Ectodermal cell (in vitro differentiated cells): ENCODE measurements at regions not wholly inside any gene's neighbourhood (a gene's known extent, or its start where the extent isn't known, plus 50 kb on each side); places are given as distances from the start of the nearest gene placed in this dataset.
"Not testable (repeated sequence)": the region's sequence is repeated elsewhere in the genome, so short reads cannot be mapped to it uniquely, and the experiment has no call there.

Experiments used
- H3K27ac ChIP-seq: 2 replicates; pipeline ENCODE4 v1.7.0; 2013; ENCODE audit warnings: mild to moderate bottlenecking, low read depth, low read length; ENCODE audit not compliant: insufficient read depth, poor library complexity, severe bottlenecking
- H3K27me3 ChIP-seq: 2 replicates; pipeline ENCODE4 v1.7.0; 2013; ENCODE audit warnings: mild to moderate bottlenecking, low read length; ENCODE audit not compliant: insufficient read depth, control insufficient read depth, poor library complexity, severe bottlenecking
- H3K36me3 ChIP-seq: one replicate; pipeline ENCODE4 v1.7.0; 2013; ENCODE audit warnings: low read length; ENCODE audit not compliant: control insufficient read depth, insufficient read depth
- H3K4me1 ChIP-seq: one replicate; pipeline ENCODE4 v1.7.0; 2013; ENCODE audit warnings: low read length; ENCODE audit not compliant: control insufficient read depth, insufficient read depth
- H3K4me3 ChIP-seq: 2 replicates; pipeline ENCODE4 v1.7.0; 2013; ENCODE audit warnings: low read depth, low read length, control low read depth; ENCODE audit not compliant: insufficient read depth
- H3K9me3 ChIP-seq: 2 replicates; pipeline ENCODE4 v1.7.0; 2013; ENCODE audit warnings: mild to moderate bottlenecking, low read length, moderate library complexity; ENCODE audit not compliant: control insufficient read depth
- WGBS, 2 experiments: methylation state at CpG; one replicate each; pipeline ENCODE4 v1.1.7; 2013; ENCODE audit warnings: missing lambda C conversion rate in 2 of 2; 5-methylcytosine and 5-hydroxymethylcytosine counted together

DNA sequence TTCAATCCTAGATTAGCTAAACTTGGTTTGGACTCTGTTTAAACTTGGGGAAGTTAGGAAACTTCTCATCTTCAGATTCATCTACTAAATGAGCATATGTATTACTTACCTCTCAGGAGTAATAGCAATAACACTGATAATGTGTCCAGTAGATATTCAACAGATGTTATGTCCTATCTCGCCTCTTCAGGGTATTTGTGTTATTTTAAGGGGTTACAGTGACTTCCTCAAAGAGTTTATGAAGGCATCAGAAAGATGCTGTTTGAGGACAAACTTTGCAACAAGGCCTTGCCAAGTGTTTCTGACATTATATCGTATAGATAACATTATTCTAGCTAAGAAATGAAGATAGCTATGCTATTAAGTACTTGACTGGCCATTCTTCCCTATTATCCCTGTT lies 522.3 kb downstream of the IGSF11 start:
- Histone ChIP-seq H3K4me3 (no peak overlapping the region), H3K4me1 (no peaks in the 10 kb centered on the region), H3K36me3 (no peaks in the 10 kb centered on the region), H3K27ac (no peak overlapping the region), H3K27me3 (no peaks in the 10 kb centered on the region), H3K9me3 (no peaks in the 10 kb centered on the region)
- WGBS, 2 experiments = 95 to 100% methylated on average over 1 to 2 of the region's 2 CpGs

DNA sequence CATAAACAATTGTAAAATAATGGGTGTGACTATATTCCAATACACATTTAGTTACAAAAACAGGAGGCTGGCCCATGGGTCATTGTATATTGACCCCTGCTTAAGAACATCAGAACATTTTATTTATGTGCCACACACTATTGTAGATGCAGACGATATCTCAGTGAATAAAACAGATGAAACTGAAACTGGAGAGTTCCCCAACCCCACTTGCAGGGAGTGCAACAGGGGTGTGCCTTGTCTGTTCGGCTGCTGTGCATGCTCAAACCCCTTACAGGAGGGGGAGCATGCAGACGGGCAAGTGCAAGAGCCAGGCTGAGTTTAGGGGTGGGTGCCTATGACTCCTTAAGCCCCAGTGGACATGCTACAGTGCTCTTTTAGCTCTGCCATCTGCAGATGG lies 509.6 kb downstream of the IGSF11 start:
- no peaks in the 10 kb centered on the region for H3K27me3 ChIP-seq
- WGBS, 2 experiments = 61 to 63% methylated on average over 3 of the region's 3 CpGs

DNA sequence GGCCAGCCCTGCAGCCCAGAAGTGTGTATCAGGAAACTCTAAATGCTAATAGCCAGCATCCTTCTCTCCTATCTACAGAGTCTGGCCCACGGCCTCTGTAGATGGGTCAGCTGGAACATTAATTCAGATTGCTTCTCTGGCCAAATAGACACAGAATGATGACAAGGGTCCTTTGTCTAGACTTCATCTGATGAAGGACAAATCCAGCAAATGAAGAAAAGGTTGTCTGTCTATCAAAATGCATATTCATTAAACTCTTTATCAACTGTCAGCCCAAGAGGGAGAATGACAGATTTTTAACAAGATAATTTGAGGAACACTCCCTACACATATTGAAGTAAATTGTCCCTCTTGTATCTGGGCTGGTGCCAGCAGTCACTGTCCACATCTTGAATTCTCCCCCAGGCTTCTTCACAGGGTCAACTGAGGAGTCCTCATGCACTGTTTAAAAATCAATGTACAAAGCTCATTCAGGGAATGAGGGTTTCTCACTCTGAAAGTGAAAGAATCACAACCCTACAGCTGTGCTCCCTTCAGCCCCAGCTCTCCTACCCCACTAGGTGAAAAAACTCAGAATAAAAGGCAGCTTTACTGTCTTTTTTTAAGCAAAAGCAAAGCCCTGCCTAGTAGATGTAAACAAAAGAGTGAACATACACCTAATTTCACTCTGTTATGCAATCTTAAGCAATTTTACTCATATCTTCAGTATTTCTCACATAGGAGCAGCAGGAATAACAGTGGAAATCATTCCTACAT lies 507.7 kb downstream of the IGSF11 start:
- H3K27ac ChIP-seq = no peak overlapping the region
- WGBS, 2 experiments = 93 to 100% methylated on average over 1 of the region's 1 CpG
- no peak overlapping the region for H3K4me3 ChIP-seq
- H3K27me3 ChIP-seq = no peaks in the 10 kb centered on the region
- no peaks in the 10 kb centered on the region for H3K9me3 ChIP-seq
- H3K36me3 ChIP-seq = no peaks in the 10 kb centered on the region
- H3K4me1 ChIP-seq = no peaks in the 10 kb centered on the region

More for the DNA sequence above, 509.6 kb downstream of the IGSF11 start:
- Histone ChIP-seq H3K9me3 (no peaks in the 10 kb centered on the region), H3K27ac (no peak overlapping the region), H3K4me3 (no peak overlapping the region), H3K36me3 (no peaks in the 10 kb centered on the region), H3K4me1 (no peaks in the 10 kb centered on the region)

DNA sequence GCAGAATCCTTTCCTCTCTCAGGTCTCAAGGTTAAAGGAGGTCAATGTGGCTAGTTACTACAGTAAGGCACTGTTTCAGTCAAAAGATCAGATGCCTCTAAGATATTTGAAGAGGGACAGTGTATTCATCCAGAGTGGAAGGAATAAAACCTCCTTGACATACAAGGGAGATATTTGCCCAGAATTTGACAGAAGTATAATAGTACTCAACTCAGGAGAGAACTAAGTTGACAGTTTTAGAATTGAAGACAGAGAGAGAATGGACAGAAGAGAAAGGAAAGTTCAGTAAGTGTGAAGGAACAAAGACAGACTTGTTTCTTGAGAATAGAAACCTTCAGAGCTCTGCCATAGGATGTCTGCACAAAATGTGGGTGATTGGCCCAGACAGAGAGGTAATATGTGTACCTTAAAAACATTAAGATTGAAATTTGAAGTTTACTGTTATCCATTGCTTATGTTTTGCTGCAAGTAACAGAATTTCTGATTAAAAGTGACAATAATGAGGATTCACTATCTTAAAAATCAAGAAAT lies 507.1 kb downstream of the IGSF11 start:
- Histone ChIP-seq H3K4me3 (no peak overlapping the region), H3K4me1 (no peaks in the 10 kb centered on the region), H3K36me3 (no peaks in the 10 kb centered on the region), H3K27ac (no peak overlapping the region), H3K9me3 (no peaks in the 10 kb centered on the region), H3K27me3 (no peaks in the 10 kb centered on the region)

DNA sequence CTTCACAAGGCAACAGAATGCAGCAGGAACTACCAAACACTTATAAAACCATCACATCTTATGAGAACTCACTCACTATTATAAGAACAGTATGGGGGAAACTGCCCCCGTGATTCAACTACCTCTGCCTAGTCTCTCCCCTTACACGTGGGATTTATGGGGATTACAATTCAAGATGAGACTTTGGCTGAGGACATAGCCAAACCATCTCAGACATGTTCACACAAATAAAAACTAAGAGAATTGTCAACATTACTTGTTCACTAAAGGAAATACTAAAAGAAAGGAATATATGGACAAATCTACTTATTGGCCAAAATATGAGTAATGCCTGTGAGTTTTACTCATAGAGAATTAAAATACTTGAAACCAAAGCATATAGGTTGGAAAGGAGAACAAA lies 505.1 kb downstream of the IGSF11 start:
- Histone ChIP-seq H3K36me3 (no peaks in the 10 kb centered on the region), H3K27me3 (no peaks in the 10 kb centered on the region), H3K4me1 (no peaks in the 10 kb centered on the region), H3K9me3 (no peaks in the 10 kb centered on the region), H3K4me3 (no peak overlapping the region), H3K27ac (no peak overlapping the region)
- WGBS, 2 experiments = 82 to 94% methylated on average over 2 of the region's 2 CpGs

DNA sequence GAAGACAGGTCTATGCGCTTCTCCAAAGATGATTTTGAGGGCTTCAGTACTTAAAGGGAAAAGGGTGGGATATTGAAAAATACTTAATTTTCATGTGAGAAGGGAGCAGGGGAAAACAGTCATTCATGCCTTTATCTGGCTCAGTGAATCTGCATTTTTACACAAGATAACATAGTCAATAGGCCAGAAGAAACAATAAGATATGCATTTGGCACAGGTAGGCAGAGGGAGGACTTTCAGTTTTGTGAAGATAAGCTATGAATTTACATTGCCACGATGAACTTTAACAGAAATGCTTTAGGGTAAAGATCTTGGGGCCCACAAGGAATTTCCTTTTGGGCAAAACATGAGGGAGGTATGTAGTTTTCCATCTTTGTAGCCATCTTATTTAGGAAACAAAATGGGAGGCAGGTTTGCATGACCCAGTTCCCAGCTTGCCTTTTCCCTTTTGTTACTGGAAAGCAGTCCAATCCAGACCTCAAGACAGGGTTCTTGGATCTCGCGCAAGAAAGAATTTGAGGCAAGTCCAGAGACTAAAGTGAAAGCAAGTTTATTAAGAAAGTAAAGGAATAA lies 504.2 kb downstream of the IGSF11 start:
- Histone ChIP-seq H3K4me1 (no peaks in the 10 kb centered on the region), H3K36me3 (no peaks in the 10 kb centered on the region), H3K4me3 (no peak overlapping the region), H3K27ac (no peak overlapping the region), H3K9me3 (no peaks in the 10 kb centered on the region), H3K27me3 (no peaks in the 10 kb centered on the region)
- WGBS, 2 experiments = 96 to 97% methylated on average over 4 of the region's 4 CpGs

DNA sequence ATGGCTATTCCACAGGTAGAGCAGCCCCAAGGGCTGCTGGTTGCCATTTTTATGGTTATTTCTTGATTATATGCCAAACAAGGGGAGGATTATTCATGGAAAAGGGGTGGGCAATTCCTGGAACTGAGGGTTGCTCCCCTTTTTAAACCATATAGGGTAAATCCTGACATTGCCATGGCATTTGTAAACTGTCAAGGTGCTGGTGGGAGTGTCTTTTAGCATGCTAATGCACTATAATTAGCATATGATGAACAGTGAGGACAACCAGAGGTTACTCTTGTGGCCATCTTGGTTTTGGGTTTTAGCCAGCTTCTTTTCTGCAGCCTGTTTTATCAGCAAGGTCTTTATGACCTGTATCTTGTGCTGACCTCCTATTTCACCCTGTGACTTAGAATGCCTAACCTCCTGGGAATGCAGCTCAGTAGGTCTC lies 503.7 kb downstream of the IGSF11 start:
- not testable (repeated sequence) for H3K4me3 ChIP-seq, H3K4me1 ChIP-seq, H3K27me3 ChIP-seq, H3K27ac ChIP-seq, H3K36me3 ChIP-seq, H3K9me3 ChIP-seq

DNA sequence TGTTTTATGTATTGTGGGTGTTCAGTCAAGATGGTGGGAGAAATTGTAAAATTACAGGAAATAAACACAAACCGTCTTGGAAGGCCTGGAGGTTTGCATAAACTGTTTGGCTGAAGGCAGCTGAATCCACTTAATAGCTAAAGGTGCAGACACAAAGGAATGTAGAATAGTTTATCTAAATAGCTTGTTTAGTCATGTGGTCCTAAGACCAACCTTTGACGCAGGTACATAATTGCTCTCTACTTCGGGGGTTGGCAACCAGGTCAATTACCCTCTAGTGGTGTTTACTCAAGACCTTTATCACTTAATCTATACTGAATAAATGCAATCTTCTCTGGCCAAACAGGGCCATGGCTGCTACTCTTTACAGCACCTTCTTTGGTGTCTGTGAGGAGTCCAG lies 502.8 kb downstream of the IGSF11 start:
- no peaks in the 10 kb centered on the region for H3K4me1 ChIP-seq
- no peaks in the 10 kb centered on the region for H3K36me3 ChIP-seq
- 61 to 63% methylated on average over 3 of the region's 3 CpGs for WGBS, 2 experiments
- no peak overlapping the region for H3K4me3 ChIP-seq
- no peak overlapping the region for H3K27ac ChIP-seq
- H3K27me3 ChIP-seq = no peaks in the 10 kb centered on the region
- H3K9me3 ChIP-seq = no peaks in the 10 kb centered on the region

DNA sequence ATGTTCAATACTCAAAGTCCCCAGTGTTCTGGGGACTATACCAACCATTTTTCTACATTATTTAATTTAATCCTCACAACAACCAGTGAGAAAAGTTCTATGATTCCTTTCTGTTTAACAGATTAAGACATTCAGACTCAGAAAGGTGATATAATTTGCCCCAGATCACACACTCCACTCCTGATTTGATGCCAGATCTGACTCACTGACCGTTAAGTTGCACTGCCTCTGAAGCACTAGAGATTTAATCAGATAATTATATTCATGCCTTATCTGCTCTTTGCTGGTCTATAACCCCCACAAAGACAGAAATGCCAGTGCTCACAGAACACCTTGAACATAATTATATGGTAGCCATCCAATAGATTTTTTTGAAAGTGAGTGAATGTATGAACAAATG lies 501.0 kb downstream of the IGSF11 start:
- H3K4me1 ChIP-seq = no peaks in the 10 kb centered on the region
- H3K27me3 ChIP-seq = no peaks in the 10 kb centered on the region
- H3K9me3 ChIP-seq = no peaks in the 10 kb centered on the region
- no peaks in the 10 kb centered on the region for H3K36me3 ChIP-seq
- 100% methylated on average over 1 of the region's 1 CpG for WGBS, 2 experiments
- no peak overlapping the region for H3K27ac ChIP-seq
- H3K4me3 ChIP-seq = no peak overlapping the region

DNA sequence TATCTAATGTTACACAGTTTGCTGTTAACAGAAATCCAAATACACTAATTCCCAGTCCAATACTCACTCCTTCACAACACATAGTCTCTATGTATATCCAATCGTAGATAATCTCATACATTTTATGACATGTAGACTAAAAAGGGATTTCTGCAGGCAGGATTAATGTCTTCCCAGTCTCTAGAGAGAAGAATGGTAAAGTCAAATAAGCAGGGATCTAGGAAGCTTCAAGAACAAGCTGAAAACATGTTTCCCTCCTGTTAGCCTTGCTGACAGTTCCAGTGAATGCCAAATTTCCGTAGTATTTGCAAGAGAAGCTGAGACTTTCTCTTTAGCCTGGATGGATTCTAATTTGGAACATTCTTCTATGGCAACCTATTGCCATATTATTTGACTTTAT lies 500.1 kb downstream of the IGSF11 start:
- Histone ChIP-seq H3K9me3 (no peaks in the 10 kb centered on the region), H3K36me3 (no peaks in the 10 kb centered on the region), H3K27me3 (no peaks in the 10 kb centered on the region), H3K27ac (no peak overlapping the region), H3K4me3 (no peak overlapping the region), H3K4me1 (no peaks in the 10 kb centered on the region)
- WGBS, 2 experiments = 0% methylated on average over 1 to 2 of the region's 2 CpGs
